Neural cell (in vitro differentiated cells): ENCODE measurements at regions not wholly inside any gene's neighbourhood (a gene's known extent, or its start where the extent isn't known, plus 50 kb on each side); places are given as distances from the start of the nearest gene placed in this dataset.
"Not testable (repeated sequence)": the region's sequence is repeated elsewhere in the genome, so short reads cannot be mapped to it uniquely, and the experiment has no call there.

ENCODE experiments used
- EP300 ChIP-seq: fragments of 450-650 bp; conservative IDR thresholded peaks from 2 replicates; pipeline ENCODE4 v1.6.1; 2014; ENCODE audit warnings: antibody characterized with exemption, mild to moderate bottlenecking, moderate library complexity; ENCODE audit not compliant: poor library complexity, severe bottlenecking
- EZH2 ChIP-seq: fragments of 200-600, 300-800 bp; shearing (Covaris generic), sonication (generic); IDR thresholded peaks from 2 replicates; pipeline ENCODE4 v1.6.1; 2014; ENCODE audit warnings: antibody characterized with exemption, low read length, borderline replicate concordance, mild to moderate bottlenecking; ENCODE audit not compliant: insufficient read depth, poor library complexity, severe bottlenecking
- POLR2AphosphoS5 ChIP-seq: IDR thresholded peaks from 2 replicates; pipeline ENCODE4 v1.6.1; 2012
- RAD21 ChIP-seq: fragments of 450-650 bp; conservative IDR thresholded peaks from 2 replicates; pipeline ENCODE4 v1.6.1; 2014; ENCODE audit warnings: antibody characterized with exemption, mild to moderate bottlenecking, moderate library complexity
- REST ChIP-seq: IDR thresholded peaks from 2 replicates; pipeline ENCODE4 v1.6.1; 2012; ENCODE audit warnings: borderline replicate concordance
- TF ChIP-seq, protein P1 (sequence below): fragments of 450-650 bp; IDR thresholded peaks from 2 replicates; pipeline ENCODE4 v1.5.1; 2014; ENCODE audit warnings: antibody characterized with exemption, mild to moderate bottlenecking, moderate library complexity; ENCODE audit not compliant: poor library complexity, severe bottlenecking

- not testable (repeated sequence) for TF ChIP-seq RAD21, EZH2, POLR2AphosphoS5, EP300, REST
- TF ChIP-seq, protein P1, sequence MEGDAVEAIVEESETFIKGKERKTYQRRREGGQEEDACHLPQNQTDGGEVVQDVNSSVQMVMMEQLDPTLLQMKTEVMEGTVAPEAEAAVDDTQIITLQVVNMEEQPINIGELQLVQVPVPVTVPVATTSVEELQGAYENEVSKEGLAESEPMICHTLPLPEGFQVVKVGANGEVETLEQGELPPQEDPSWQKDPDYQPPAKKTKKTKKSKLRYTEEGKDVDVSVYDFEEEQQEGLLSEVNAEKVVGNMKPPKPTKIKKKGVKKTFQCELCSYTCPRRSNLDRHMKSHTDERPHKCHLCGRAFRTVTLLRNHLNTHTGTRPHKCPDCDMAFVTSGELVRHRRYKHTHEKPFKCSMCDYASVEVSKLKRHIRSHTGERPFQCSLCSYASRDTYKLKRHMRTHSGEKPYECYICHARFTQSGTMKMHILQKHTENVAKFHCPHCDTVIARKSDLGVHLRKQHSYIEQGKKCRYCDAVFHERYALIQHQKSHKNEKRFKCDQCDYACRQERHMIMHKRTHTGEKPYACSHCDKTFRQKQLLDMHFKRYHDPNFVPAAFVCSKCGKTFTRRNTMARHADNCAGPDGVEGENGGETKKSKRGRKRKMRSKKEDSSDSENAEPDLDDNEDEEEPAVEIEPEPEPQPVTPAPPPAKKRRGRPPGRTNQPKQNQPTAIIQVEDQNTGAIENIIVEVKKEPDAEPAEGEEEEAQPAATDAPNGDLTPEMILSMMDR, result not testable (repeated sequence)
Observed at GRCh38 chr10:125404902-125405301, 244.5 kb upstream of the CTBP2 start.
